ENCODE measurements at regions not wholly inside any gene's neighbourhood (a gene's known extent, or its start where the extent isn't known, plus 50 kb on each side); places are given as distances from the start of the nearest gene placed in this dataset.

- no peaks in the 10 kb centered on the region for H3F3A ChIP-seq (ENCODE audit: insufficient read depth)
- no peak overlapping the region for H3K4me3 ChIP-seq (ENCODE audit: insufficient read depth, low read length, poor library complexity, severe bottlenecking)
- H3K27ac ChIP-seq (ENCODE audit: low read depth, low read length), result no peak overlapping the region
- no peaks in the 10 kb centered on the region for H3K36me3 ChIP-seq (ENCODE audit: low read length)
- TF ChIP-seq EZH2phosphoT487 (conservative IDR thresholded peaks at IDR 0.05; ENCODE audit: low read length) (no peak), CTCF (IDR thresholded peaks at IDR 0.05; ENCODE audit: insufficient read depth, low read length, poor library complexity, severe bottlenecking) (no peak)
- H3K27me3 ChIP-seq (ENCODE audit: low read length), result no peaks in the 10 kb centered on the region
- H3K9me2 ChIP-seq (replicated peaks; ENCODE audit: insufficient read depth, low read length), result no peaks in the 10 kb centered on the region
- no peak overlapping the region for H2AFZ ChIP-seq (ENCODE audit: low read depth, low read length, severe bottlenecking)
- H4K20me1 ChIP-seq (ENCODE audit: low read depth, low read length), result no peaks in the 10 kb centered on the region
- H3K79me2 ChIP-seq (ENCODE audit: insufficient read depth, low read length), result no peaks in the 10 kb centered on the region
- no peak overlapping the region for H3K9ac ChIP-seq (ENCODE audit: low read length)
- H3K4me2 ChIP-seq (ENCODE audit: low read depth, low read length, poor library complexity, severe bottlenecking), result no peak overlapping the region
- H3K9me3 ChIP-seq (ENCODE audit: insufficient read depth, low read length), result no peaks in the 10 kb centered on the region
Observed at GRCh38 chr2:228247335-228247734, 65.8 kb upstream of the SPHKAP start.

- Histone ChIP-seq H3K79me2 (ENCODE audit: insufficient read depth, low read length) (no peaks in the 10 kb centered on the region), H3F3A (ENCODE audit: insufficient read depth) (no peaks in the 10 kb centered on the region), H3K9me3 (ENCODE audit: insufficient read depth, low read length) (no peaks in the 10 kb centered on the region), H3K4me2 (ENCODE audit: low read depth, low read length, poor library complexity, severe bottlenecking) (no peak overlapping the region), H3K9ac (ENCODE audit: low read length) (no peak overlapping the region), H3K27me3 (ENCODE audit: low read length) (no peaks in the 10 kb centered on the region), H3K9me2 (replicated peaks; ENCODE audit: insufficient read depth, low read length) (no peaks in the 10 kb centered on the region), H3K36me3 (ENCODE audit: low read length) (no peaks in the 10 kb centered on the region), H3K27ac (ENCODE audit: low read depth, low read length) (no peak overlapping the region), H2AFZ (ENCODE audit: low read depth, low read length, severe bottlenecking) (no peak overlapping the region), H3K4me3 (ENCODE audit: insufficient read depth, low read length, poor library complexity, severe bottlenecking) (no peak overlapping the region), H4K20me1 (ENCODE audit: low read depth, low read length) (no peaks in the 10 kb centered on the region)
- TF ChIP-seq CTCF (IDR thresholded peaks at IDR 0.05; ENCODE audit: insufficient read depth, low read length, poor library complexity, severe bottlenecking) (no peak), EZH2phosphoT487 (conservative IDR thresholded peaks at IDR 0.05; ENCODE audit: low read length) (no peak)
Observed at GRCh38 chr2:228245601-228246000, 64.1 kb upstream of the SPHKAP start.

- no peak for TF ChIP-seq EZH2phosphoT487 (conservative IDR thresholded peaks at IDR 0.05; ENCODE audit: low read length)
- TF ChIP-seq CTCF (IDR thresholded peaks at IDR 0.05; ENCODE audit: insufficient read depth, low read length, poor library complexity, severe bottlenecking), result no peak
- Histone ChIP-seq H3K4me3 (ENCODE audit: insufficient read depth, low read length, poor library complexity, severe bottlenecking) (no peak overlapping the region), H3K9me2 (replicated peaks; ENCODE audit: insufficient read depth, low read length) (no peaks in the 10 kb centered on the region), H3K4me2 (ENCODE audit: low read depth, low read length, poor library complexity, severe bottlenecking) (no peak overlapping the region), H4K20me1 (ENCODE audit: low read depth, low read length) (no peaks in the 10 kb centered on the region), H3K36me3 (ENCODE audit: low read length) (no peaks in the 10 kb centered on the region), H3K27ac (ENCODE audit: low read depth, low read length) (no peak overlapping the region), H3K27me3 (ENCODE audit: low read length) (no peaks in the 10 kb centered on the region), H3K9ac (ENCODE audit: low read length) (no peak overlapping the region), H3F3A (ENCODE audit: insufficient read depth) (no peaks in the 10 kb centered on the region), H2AFZ (ENCODE audit: low read depth, low read length, severe bottlenecking) (no peak overlapping the region), H3K9me3 (ENCODE audit: insufficient read depth, low read length) (no peaks in the 10 kb centered on the region), H3K79me2 (ENCODE audit: insufficient read depth, low read length) (no peaks in the 10 kb centered on the region)
Observed at GRCh38 chr2:228242591-228242990, 61.1 kb upstream of the SPHKAP start.
